Activated CD8-positive, alpha-beta memory T cell treated with anti-CD3 and anti-CD28 coated beads for 48 hours (primary cell): ENCODE measurements at regions not wholly inside any gene's neighbourhood (a gene's known extent, or its start where the extent isn't known, plus 50 kb on each side); places are given as distances from the start of the nearest gene placed in this dataset.

Experiments
- DNase-seq, 3 experiments: peaks; one replicate each; pipeline ENCODE4 v3.0.0-alpha.2; 2020; ENCODE audit warnings: low read depth in 2 of 3, low spot score in 2 of 3

GRCh38 chr2:23200787-23201114 is 184.2 kb upstream of the KLHL29 start:
- no peak for DNase-seq

- DNase-seq, result no peak
Observed at GRCh38 chr2:23203383-23203782, 181.6 kb upstream of the KLHL29 start.

GRCh38 chr2:23204685-23205242 is 180.2 kb upstream of the KLHL29 start:
- no peak for DNase-seq

- DNase-seq, result no peak
Observed at GRCh38 chr2:23206650-23207049, 178.3 kb upstream of the KLHL29 start.

GRCh38 chr2:23207871-23208270 is 177.1 kb upstream of the KLHL29 start:
- no peak for DNase-seq

- no peak for DNase-seq
Observed at GRCh38 chr2:23208339-23208738, 176.6 kb upstream of the KLHL29 start.

GRCh38 chr2:23209059-23209458 is 175.9 kb upstream of the KLHL29 start:
- no peak for DNase-seq

- DNase-seq, result no peak
Observed at GRCh38 chr2:23211987-23212583, 172.9 kb upstream of the KLHL29 start.

GRCh38 chr2:23213196-23213595 is 171.8 kb upstream of the KLHL29 start:
- no peak for DNase-seq

- no peak for DNase-seq
Observed at GRCh38 chr2:23215016-23215415, 170.0 kb upstream of the KLHL29 start.

- DNase-seq, result no peak
Observed at GRCh38 chr2:23219666-23220065, 165.3 kb upstream of the KLHL29 start.

- DNase-seq, result no peak
Observed at GRCh38 chr2:23220513-23221094, 164.4 kb upstream of the KLHL29 start.

- DNase-seq, result no peak
Observed at GRCh38 chr2:23221236-23221635, 163.7 kb upstream of the KLHL29 start.

GRCh38 chr2:23221901-23222300 is 163.1 kb upstream of the KLHL29 start:
- DNase-seq, result no peak

GRCh38 chr2:23230885-23231284 is 154.1 kb upstream of the KLHL29 start:
- no peak for DNase-seq

GRCh38 chr2:23231865-23232264 is 153.1 kb upstream of the KLHL29 start:
- DNase-seq, result no peak

- DNase-seq, result no peak
Observed at GRCh38 chr2:23235292-23235691, 149.7 kb upstream of the KLHL29 start.

- no peak for DNase-seq
Observed at GRCh38 chr2:23235736-23236135, 149.2 kb upstream of the KLHL29 start.

- DNase-seq, result no peak
Observed at GRCh38 chr2:23237147-23237546, 147.8 kb upstream of the KLHL29 start.

- no peak for DNase-seq
Observed at GRCh38 chr2:23238011-23238657, 146.8 kb upstream of the KLHL29 start.

GRCh38 chr2:23239374-23239773 is 145.6 kb upstream of the KLHL29 start:
- no peak for DNase-seq

GRCh38 chr2:23241121-23241520 is 143.9 kb upstream of the KLHL29 start:
- DNase-seq, result no peak
